IMR-90 (cell line): ENCODE measurements at regions not wholly inside any gene's neighbourhood (a gene's known extent, or its start where the extent isn't known, plus 50 kb on each side); places are given as distances from the start of the nearest gene placed in this dataset.

Experiments
- ATAC-seq: fragments of 200-7000 bp; cut with Tn5 transposase; 2 replicates; pipeline ENCODE4 v1.9.1; 2020; ENCODE audit warnings: low read depth, mild to moderate bottlenecking, moderate library complexity
- BruUV-seq: library from RNA; stranded (reverse); fragments of 400-500 nt; replicated peaks from 2 replicates; lab custom pipeline; 2021; lab: Mats Ljungman, UMichigan
- CTCF ChIA-PET: fragments of 300-600 bp; formaldehyde crosslinking; extraction: SDS; loops from one replicate; lab custom pipeline; 2021; ENCODE audit warnings: antibody characterized with exemption; lab: Yijun Ruan, JAX
- POLR2A ChIA-PET: fragments of 300-600 bp; sonication (Branson Sonifier 250); formaldehyde crosslinking; loops from one replicate; lab custom pipeline; 2022; ENCODE audit warnings: antibody characterized with exemption; ENCODE audit not compliant: unreplicated experiment; lab: Charles Lee
- DNase-seq: peaks from one replicate; pipeline ENCODE4 v3.0.0; 2013
- H2AFZ ChIP-seq: replicated peaks from 2 replicates; pipeline ENCODE3; 2013; ENCODE audit warnings: low read length, mild to moderate bottlenecking; ENCODE audit not compliant: poor library complexity
- H2AK5ac ChIP-seq: 2 replicates; pipeline ENCODE4 v1.6.1; 2013; ENCODE audit warnings: low read depth, low read length, inconsistent platforms
- H2AK9ac ChIP-seq: replicated peaks from 2 replicates; pipeline ENCODE3; 2013; ENCODE audit warnings: mild to moderate bottlenecking, low read depth, low read length, moderate library complexity; ENCODE audit not compliant: poor library complexity
- H2BK120ac ChIP-seq: 2 replicates; pipeline ENCODE4 v1.6.1; 2013; ENCODE audit warnings: low read depth, low read length, inconsistent platforms
- H2BK15ac ChIP-seq: 3 replicates; pipeline ENCODE4 v1.6.1; 2013; ENCODE audit warnings: low read depth, low read length, inconsistent platforms
- H2BK20ac ChIP-seq: 2 replicates; pipeline ENCODE4 v1.6.1; 2013; ENCODE audit warnings: low read depth, mild to moderate bottlenecking, inconsistent platforms, low read length, moderate library complexity
- H2BK5ac ChIP-seq: 2 replicates; pipeline ENCODE4 v1.6.1; 2013; ENCODE audit warnings: mild to moderate bottlenecking, low read depth, low read length, inconsistent platforms; ENCODE audit not compliant: poor library complexity, severe bottlenecking
- H3K14ac ChIP-seq: replicated peaks from 2 replicates; pipeline ENCODE4 v1.6.1; 2013; ENCODE audit warnings: low read depth, low read length, inconsistent platforms
- H3K18ac ChIP-seq: 2 replicates; pipeline ENCODE4 v1.6.1; 2013; ENCODE audit warnings: low read depth, low read length, control low read depth
- H3K23ac ChIP-seq: 2 replicates; pipeline ENCODE4 v1.6.1; 2013; ENCODE audit warnings: low read depth, low read length, inconsistent platforms
- H3K27ac ChIP-seq: 2 replicates; pipeline ENCODE4 v1.5.1; 2013; ENCODE audit warnings: mild to moderate bottlenecking, control low read depth, low read length; ENCODE audit not compliant: insufficient read depth
- H3K27me3 ChIP-seq: 2 replicates; pipeline ENCODE4 v1.6.1; 2013; ENCODE audit warnings: low read length; ENCODE audit not compliant: control insufficient read depth, insufficient read depth
- H3K36me3 ChIP-seq: 2 replicates; pipeline ENCODE4 v1.6.1; 2013; ENCODE audit warnings: low read length, mixed read lengths; ENCODE audit not compliant: control insufficient read depth, insufficient read depth
- H3K4ac ChIP-seq: 2 replicates; pipeline ENCODE4 v1.6.1; 2013; ENCODE audit warnings: low read depth, low read length, inconsistent platforms
- H3K4me1 ChIP-seq: 2 replicates; pipeline ENCODE4 v1.6.1; 2013; ENCODE audit warnings: low read length, mixed read lengths; ENCODE audit not compliant: control insufficient read depth, insufficient read depth
- H3K4me2 ChIP-seq: 2 replicates; pipeline ENCODE4 v1.6.1; 2013; ENCODE audit warnings: low read depth, mild to moderate bottlenecking, control low read depth, low read length, moderate library complexity
- H3K4me3 ChIP-seq: 2 replicates; pipeline ENCODE4 v1.5.1; 2013; ENCODE audit warnings: low read depth, mild to moderate bottlenecking, control low read depth, low read length, moderate library complexity; ENCODE audit not compliant: insufficient read depth
- H3K56ac ChIP-seq: 2 replicates; pipeline ENCODE4 v1.6.1; 2013; ENCODE audit warnings: low read length, inconsistent platforms; ENCODE audit not compliant: insufficient read depth; ENCODE audit errors: extremely low read depth
- H3K79me1 ChIP-seq, 2 experiments: 2 replicates each; pipeline ENCODE4 v1.6.1; 2013; ENCODE audit warnings: low read length in 2 of 2, inconsistent platforms in 1 of 2, low read depth in 1 of 2
- H3K9ac ChIP-seq: 2 replicates; pipeline ENCODE4 v1.6.1; 2013; ENCODE audit warnings: low read depth, low read length, control low read depth
- H3K9me1 ChIP-seq: 2 replicates; pipeline ENCODE4 v1.6.1; 2013; ENCODE audit warnings: low read length, inconsistent platforms; ENCODE audit not compliant: insufficient read depth
- H3K9me3 ChIP-seq: 2 replicates; pipeline ENCODE4 v1.6.1; 2013; ENCODE audit warnings: low read length; ENCODE audit not compliant: control insufficient read depth, insufficient read depth
- H4K20me1 ChIP-seq: 2 replicates; pipeline ENCODE4 v1.6.1; 2013; ENCODE audit warnings: low read length, inconsistent platforms; ENCODE audit not compliant: insufficient read depth
- H4K5ac ChIP-seq: 2 replicates; pipeline ENCODE4 v1.6.1; 2013; ENCODE audit warnings: mild to moderate bottlenecking, low read depth, low read length, control low read depth
- H4K8ac ChIP-seq, 2 experiments: 2 replicates each; pipeline ENCODE4 v1.6.1; 2013; ENCODE audit warnings: low read depth in 2 of 2, low read length in 2 of 2, control low read depth in 1 of 2, inconsistent platforms in 1 of 2
- H4K91ac ChIP-seq: 2 replicates; pipeline ENCODE4 v1.6.1; 2013; ENCODE audit warnings: low read depth, low read length, inconsistent platforms; ENCODE audit not compliant: insufficient read depth
- BHLHE40 ChIP-seq: fragments of 150-350 bp; IDR thresholded peaks from 2 replicates; pipeline ENCODE4 v1.6.1; 2016; ENCODE audit warnings: mild to moderate bottlenecking, low read depth, low read length
- CEBPB ChIP-seq: IDR thresholded peaks from 2 replicates; pipeline ENCODE4 v1.6.1; 2012; ENCODE audit warnings: low read depth, low read length, improper control_type of control experiment
- ELK1 ChIP-seq: fragments of 150-350 bp; IDR thresholded peaks from 2 replicates; pipeline ENCODE4 v1.6.1; 2016; ENCODE audit warnings: low read depth, mild to moderate bottlenecking, low read length, moderate library complexity, borderline replicate concordance
- MAFK ChIP-seq: IDR thresholded peaks from 2 replicates; pipeline ENCODE4 v1.6.1; 2012; ENCODE audit warnings: low read depth, low read length, improper control_type of control experiment
- MAZ ChIP-seq: IDR thresholded peaks from 2 replicates; pipeline ENCODE4 v1.6.1; 2012; ENCODE audit warnings: low read depth, mild to moderate bottlenecking, low read length, improper control_type of control experiment, moderate library complexity, borderline replicate concordance
- NFE2L2 ChIP-seq: fragments of 150-350 bp; IDR thresholded peaks from 2 replicates; pipeline ENCODE4 v1.6.1; 2016; ENCODE audit warnings: low read depth, mild to moderate bottlenecking, low read length
- RAD21 ChIP-seq: IDR thresholded peaks from 2 replicates; pipeline ENCODE4 v1.6.1; 2012; ENCODE audit warnings: low read length, improper control_type of control experiment
- RCOR1 ChIP-seq: IDR thresholded peaks from 2 replicates; pipeline ENCODE4 v1.6.1; 2012; ENCODE audit warnings: mild to moderate bottlenecking, low read length, improper control_type of control experiment; ENCODE audit not compliant: insufficient replicate concordance
- RFX5 ChIP-seq: IDR thresholded peaks from 2 replicates; pipeline ENCODE4 v1.8.0; 2012; ENCODE audit warnings: low read depth, mild to moderate bottlenecking, low read length, moderate library complexity
- SMC3 ChIP-seq: fragments of 150-350 bp; IDR thresholded peaks from 2 replicates; pipeline ENCODE4 v1.6.1; 2016; ENCODE audit warnings: low read depth, mild to moderate bottlenecking, antibody characterized with exemption, low read length, moderate library complexity
- WGBS, 2 experiments: methylation state at CpG; one replicate each; pipeline versions ENCODE4 v1.1.5 to v1.1.7; 2013; ENCODE audit warnings: missing lambda C conversion rate in 2 of 2; ENCODE audit not compliant: insufficient read length in 1 of 2; ENCODE audit errors: extremely low coverage in 2 of 2; 5-methylcytosine and 5-hydroxymethylcytosine counted together
- dilution Hi-C: fragments of 300-500 bp; cut with HindIII; formaldehyde crosslinking; loops from one replicate; pipeline ENCODE4 v1.14.3; 2018; ENCODE audit warnings: low sequenced_read_pairs; ENCODE audit not compliant: unreplicated experiment
- in situ Hi-C: fragments of 300-500 bp; cut with MboI; formaldehyde crosslinking; loops from 3 replicates; pipeline ENCODE4 v1.14.3; 2019; ENCODE audit warnings: low sequenced_read_pairs, inconsistent platforms, mixed read lengths
- intact Hi-C: fragments of 100-400 bp; cut with micrococcal nuclease; formaldehyde crosslinking; loops from 2 replicates; pipeline ENCODE4 v1.10.0; 2022
- TF ChIP-seq, protein P1 (sequence below): fragments of 150-350 bp; IDR thresholded peaks from 2 replicates; pipeline ENCODE4 v1.6.1; 2017; ENCODE audit warnings: mild to moderate bottlenecking, antibody characterized with exemption, low read length, low read depth
- TF ChIP-seq, protein P2 (sequence below): conservative IDR thresholded peaks from 2 replicates; pipeline ENCODE4 v1.5.1; 2012; ENCODE audit warnings: mild to moderate bottlenecking, low read depth, low read length, improper control_type of control experiment

DNA sequence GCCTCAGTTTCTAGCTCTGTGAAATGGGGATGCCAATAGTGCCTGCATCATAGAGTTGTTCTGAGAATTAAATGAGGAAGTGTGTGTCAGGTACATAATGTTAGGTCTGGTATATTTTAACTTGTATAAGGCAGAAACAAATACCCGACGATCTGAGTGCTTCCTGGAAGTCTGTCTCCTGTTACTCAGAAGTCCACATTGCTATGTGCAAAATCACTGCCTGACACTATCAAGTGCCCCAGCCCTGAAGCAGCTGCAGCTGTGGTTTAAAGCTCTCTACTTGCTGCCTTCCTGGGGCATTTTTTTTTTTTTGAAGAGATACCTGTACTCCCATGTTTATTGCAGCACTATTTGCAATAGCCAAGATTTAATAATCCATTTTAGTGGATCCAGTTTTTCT is 125.3 kb downstream of the SLC4A3 start:
- H3K36me3 ChIP-seq = no peaks in the 10 kb centered on the region
- dilution Hi-C loops (no loop called here), in situ Hi-C loops (no loop called here), intact Hi-C loops (no loop called here)
- H3K79me1 ChIP-seq = no peaks in the 10 kb centered on the region
- ChIA-PET CTCF (interaction anchor here (1.1 kb wide), 1 partner anchor 16 kb away, joined by 3 read pairs; no protein-coding TSS in a partner anchor), POLR2A (no interaction called here)
- peak; percentile 37 for DNase-seq
- H3K4me3 ChIP-seq = no peak overlapping the region
- H4K5ac ChIP-seq = no peak overlapping the region
- no peak overlapping the region for H4K8ac ChIP-seq
- H3K9me1 ChIP-seq = no peaks in the 10 kb centered on the region
- no peaks in the 10 kb centered on the region for H4K20me1 ChIP-seq
- H3K27me3 ChIP-seq = peaks cover 2% of the 10 kb centered on the region; the same call in 1 of the 2 replicates
- H4K91ac ChIP-seq = no peak overlapping the region
- no peak overlapping the region for H3K27ac ChIP-seq
- H3K56ac ChIP-seq = no peak overlapping the region
- H3K4me1 ChIP-seq = no peaks in the 10 kb centered on the region
- no peak for ATAC-seq
- 30% methylated on average over 2 of the region's 2 CpGs; no CpG with 5 or more reads in 1 of the 2 experiments for WGBS, 2 experiments
- H3K9me3 ChIP-seq = no peaks in the 10 kb centered on the region
- TF ChIP-seq RFX5 (no peak), RAD21 (no peak), RCOR1 (no peak), ELK1 (no peak), MAFK (no peak), NFE2L2 (no peak), SMC3 (no peak), MAZ (no peak), BHLHE40 (no peak), CEBPB (no peak)
- TF ChIP-seq, protein P1, sequence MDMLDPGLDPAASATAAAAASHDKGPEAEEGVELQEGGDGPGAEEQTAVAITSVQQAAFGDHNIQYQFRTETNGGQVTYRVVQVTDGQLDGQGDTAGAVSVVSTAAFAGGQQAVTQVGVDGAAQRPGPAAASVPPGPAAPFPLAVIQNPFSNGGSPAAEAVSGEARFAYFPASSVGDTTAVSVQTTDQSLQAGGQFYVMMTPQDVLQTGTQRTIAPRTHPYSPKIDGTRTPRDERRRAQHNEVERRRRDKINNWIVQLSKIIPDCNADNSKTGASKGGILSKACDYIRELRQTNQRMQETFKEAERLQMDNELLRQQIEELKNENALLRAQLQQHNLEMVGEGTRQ = no peak
- TF ChIP-seq, protein P2, sequence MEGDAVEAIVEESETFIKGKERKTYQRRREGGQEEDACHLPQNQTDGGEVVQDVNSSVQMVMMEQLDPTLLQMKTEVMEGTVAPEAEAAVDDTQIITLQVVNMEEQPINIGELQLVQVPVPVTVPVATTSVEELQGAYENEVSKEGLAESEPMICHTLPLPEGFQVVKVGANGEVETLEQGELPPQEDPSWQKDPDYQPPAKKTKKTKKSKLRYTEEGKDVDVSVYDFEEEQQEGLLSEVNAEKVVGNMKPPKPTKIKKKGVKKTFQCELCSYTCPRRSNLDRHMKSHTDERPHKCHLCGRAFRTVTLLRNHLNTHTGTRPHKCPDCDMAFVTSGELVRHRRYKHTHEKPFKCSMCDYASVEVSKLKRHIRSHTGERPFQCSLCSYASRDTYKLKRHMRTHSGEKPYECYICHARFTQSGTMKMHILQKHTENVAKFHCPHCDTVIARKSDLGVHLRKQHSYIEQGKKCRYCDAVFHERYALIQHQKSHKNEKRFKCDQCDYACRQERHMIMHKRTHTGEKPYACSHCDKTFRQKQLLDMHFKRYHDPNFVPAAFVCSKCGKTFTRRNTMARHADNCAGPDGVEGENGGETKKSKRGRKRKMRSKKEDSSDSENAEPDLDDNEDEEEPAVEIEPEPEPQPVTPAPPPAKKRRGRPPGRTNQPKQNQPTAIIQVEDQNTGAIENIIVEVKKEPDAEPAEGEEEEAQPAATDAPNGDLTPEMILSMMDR = no peak
- H3K4ac ChIP-seq = no peak overlapping the region
- BruUV-seq = no TSS peak
- H2AK5ac ChIP-seq = no peak overlapping the region
- no peak overlapping the region for H2BK20ac ChIP-seq
- no peak overlapping the region for H3K23ac ChIP-seq
- H2AK9ac ChIP-seq = no peak overlapping the region
- H2AFZ ChIP-seq = no peak overlapping the region
- no peak overlapping the region for H3K4me2 ChIP-seq
- no peak overlapping the region for H2BK5ac ChIP-seq
- no peak overlapping the region for H3K14ac ChIP-seq
- no peak overlapping the region for H2BK120ac ChIP-seq
- no peak overlapping the region for H3K9ac ChIP-seq
- H3K18ac ChIP-seq = no peak overlapping the region
- H2BK15ac ChIP-seq = no peak overlapping the region
